Inflammatory macrophage treated with lipopolysaccharide for 4 hours (primary cell): ENCODE measurements at regions not wholly inside any gene's neighbourhood (a gene's known extent, or its start where the extent isn't known, plus 50 kb on each side); places are given as distances from the start of the nearest gene placed in this dataset.

ENCODE experiments used
- DNase-seq: peaks from one replicate; pipeline ENCODE4 v3.0.0-alpha.2; 2020

DNA sequence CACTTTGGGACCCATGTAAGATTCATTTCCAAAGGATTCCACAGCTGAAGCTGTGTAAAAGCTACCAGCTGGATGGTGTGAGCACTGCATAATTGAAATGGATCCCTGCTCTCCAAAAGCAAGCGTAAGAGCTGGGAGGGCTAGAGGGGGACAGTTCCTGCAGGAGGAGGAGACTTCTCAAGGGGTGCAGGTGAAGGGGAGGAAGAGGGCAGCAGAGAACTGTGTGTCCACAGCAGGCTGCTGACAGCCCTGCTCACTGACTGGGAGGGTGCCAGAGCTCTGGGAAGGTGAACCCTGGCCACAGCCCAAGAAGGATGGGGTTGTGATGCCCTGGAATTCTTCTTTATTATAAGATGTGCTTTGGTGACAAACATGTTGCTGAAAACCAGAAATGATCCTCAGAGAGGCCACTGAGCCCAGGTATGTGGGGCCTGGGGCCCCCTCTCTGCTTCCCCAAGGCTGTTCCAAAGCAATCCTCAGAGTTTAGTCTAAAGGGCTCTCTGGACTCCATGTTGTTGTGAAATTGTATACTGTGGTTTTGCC is 112.8 kb upstream of the SLC25A48 start:
- no peak for DNase-seq

DNA sequence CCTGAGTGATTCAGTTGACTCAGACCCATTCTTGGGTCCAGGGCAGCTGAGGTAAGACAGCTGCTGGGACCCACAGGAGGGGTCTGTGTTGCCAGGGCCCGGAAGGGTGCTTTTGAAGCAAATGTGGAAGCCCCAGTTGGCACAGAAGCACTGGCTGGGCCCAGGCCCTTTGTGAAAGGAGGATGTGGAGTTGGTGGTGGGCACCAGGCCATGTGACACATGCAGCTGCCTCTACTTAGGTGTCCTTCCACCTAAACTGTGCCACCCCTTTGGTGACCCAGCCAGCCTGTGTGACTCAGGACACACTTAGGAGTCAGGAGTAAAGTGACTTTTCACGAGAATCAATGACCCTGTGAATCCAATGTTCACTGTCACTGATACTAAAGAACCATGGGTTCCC is 114.3 kb upstream of the SLC25A48 start:
- no peak for DNase-seq

DNA sequence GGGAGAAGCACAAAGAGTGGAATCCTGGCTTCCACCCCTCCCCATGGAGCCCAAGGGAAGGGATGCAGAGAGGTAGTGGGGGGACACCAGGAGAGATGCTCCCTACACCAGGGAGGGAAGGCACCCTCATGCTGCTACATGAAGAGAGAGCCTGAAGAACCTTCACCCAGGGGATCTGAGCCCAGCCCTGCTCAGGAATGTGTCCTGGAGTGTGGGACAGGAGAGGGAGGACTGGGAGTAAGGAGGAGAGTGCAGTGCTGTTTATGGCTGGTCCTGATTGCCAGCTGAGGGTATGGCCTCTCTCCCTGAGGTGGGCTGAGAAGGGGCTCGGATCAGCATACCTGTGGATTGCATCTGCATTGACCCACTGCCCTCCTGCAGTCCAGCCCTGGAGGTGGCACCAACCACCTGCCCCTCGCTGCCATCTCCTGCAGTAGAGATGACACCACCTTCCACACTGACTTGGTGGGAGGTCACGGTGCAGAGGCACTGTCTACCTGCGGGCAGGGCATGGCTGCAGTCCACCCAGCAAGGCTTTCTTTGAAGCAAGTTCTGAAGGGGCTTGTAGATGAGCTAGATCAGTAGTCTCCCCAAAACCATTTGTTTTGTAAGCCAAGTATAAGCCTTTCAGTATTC is 114.9 kb upstream of the SLC25A48 start:
- DNase-seq = no peak

DNA sequence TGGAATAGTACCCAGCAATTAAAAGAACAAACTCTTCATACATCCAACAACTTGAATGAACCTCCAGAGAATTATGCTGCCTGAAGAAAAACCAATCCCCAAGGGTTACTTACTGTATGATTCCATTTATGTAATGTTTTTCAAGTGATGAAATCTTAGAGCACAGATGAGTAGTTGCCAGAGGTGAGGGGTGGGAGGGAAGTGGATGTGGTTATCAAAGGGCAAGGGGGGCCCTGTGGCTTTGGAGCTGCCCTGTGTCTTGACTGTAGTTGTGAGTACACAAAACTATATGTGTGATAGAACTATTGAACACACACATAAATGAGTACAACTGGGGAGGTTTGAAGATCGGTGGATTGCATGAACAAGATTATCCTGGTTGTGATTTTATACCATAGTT is 115.8 kb upstream of the SLC25A48 start:
- DNase-seq = no peak

DNA sequence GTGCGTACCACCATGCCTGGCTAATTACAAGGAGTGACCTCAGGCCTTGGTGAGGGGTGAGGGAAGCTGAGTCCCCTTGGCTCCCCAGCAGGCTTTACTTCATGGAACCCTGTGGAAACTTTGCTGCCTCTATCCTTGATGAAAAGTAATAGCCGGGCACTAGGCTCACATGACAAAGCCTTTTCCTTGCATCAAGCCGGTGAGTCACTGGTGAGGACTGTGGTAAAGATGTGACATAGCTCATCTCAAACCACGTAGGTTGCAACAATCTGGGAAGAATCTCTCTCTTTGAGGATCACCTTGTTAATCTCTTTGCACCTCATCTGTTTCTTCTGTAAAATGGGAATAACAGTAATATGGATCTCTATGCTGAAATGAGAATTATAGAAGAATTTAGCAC is 116.3 kb upstream of the SLC25A48 start:
- peak; percentile 35 for DNase-seq

DNA sequence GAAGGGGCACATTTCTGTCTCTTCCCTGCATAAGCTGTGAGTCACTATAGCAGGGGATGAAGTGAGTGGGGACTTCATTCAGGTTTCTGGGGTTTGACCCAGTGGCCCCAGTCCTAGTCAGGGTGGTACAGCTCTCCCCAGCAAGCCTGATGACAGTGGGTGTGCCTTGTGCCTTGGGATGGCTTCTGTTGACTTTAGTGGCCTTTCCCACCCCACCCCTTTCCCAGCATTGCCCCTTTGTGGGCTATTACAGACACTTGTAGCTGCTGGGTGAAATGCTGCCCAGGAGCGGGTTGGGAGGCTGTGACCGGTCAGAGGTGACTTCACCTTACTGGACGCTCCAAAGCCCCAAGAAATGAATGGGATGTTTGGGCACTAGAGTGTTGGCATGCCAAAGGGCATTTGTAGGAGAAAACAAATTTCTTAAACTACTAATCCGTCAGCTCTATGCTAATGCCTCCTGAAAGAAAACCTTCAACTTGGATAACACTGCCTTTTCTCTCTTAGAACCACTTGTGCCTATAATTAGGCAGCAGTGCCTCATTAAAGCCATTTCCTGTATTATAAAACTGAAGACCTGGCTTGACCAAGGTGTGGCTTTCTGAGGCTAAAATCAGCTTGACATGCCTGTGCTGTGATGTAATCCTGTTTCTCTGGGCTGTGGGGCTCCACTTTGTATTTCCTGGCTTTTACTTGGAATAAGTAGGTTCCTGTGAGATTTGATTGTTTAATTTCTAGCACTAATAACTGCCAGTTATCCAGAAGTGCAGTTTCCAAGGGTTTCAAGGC is 119.0 kb upstream of the SLC25A48 start:
- DNase-seq = no peak

DNA sequence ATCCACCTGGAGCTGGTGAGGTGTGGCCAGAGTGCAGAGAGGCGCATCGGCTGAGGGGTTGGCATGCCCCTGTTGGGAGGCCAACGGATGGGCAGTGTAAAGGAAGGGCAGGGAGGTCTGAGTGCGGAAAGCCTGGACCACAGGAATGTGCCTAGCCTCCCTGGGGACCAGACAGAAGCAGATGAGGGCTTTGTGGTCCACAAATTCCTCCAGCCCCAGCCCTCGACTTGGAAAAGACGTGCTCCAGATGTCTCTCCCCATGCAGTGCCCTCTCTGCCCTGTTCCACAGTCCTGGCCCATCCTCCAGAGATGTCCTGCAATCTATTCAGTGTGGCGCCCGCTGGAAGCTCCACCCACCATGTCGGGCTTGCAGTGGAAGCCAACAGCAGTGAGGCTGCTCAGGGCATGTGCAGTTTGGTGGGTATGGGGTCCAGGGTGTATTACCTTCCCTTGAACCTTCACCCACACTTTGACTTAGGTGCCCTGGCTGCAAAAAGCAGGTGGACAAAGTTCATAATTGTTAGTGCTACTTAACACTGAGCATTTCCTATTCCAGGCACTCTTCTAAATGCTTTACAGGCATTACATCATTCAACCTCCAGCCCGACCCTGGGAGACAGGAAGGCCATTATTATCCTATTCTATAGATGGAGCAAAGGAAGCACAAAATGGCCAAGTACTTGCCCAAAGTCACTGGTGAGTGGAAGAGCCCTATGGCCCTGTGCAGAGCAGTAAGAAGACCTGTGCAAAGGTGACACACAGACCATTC is 120.2 kb upstream of the SLC25A48 start:
- no peak for DNase-seq

DNA sequence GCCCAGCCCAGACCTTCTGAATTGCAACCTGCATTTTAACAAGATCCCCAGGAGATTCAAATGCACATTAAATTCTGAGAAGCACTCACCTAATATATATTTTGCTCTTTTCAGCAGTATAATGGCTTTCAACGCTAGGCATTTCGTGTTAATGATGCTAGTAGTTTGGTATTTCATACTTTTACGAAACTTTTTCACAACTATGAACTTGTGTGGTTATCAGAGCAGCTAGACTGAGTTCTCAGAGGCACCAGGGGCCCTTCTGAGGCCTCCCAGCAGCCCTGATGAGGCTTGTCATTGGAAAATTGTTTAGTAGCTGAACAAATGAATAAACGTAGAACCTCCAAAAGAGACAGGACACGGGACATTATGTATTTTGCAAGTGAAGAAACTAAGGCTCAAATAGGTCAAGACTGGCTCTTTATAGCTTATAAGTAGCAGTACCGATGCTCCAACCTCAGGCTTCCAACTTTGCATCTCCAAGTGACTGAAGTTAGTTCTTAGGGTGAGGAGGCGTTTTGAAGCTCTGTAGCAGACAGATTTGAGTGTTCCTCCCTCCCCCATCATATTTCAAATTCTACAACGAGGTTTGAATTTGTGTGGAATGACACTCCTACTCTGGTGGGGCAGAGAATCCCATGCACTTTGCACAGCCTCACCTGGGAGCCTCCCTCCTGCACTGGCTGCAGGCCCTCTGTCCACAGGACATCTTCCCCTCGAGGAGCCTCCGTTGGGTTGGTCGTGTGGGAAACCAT is 121.1 kb upstream of the SLC25A48 start:
- DNase-seq = no peak

DNA sequence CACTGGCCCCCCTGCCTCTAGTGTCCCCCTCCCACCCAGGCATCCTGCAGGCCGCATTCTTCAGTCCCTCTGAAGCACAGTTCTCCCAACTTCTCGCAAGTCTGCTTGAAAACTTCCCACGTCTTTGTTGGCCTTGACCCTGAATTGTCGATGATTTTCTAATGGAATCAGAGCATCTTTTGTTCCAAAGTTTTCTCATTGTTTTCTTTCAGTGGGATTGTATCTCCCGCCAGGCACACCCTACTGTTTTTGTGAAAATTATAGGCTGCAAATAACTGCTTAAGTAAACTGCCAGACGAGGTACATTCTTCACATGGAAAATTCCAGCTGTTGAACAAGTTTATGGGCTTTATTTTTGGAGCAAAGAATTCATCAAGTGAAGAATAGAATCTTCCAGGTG is 122.6 kb upstream of the SLC25A48 start:
- no peak for DNase-seq

DNA sequence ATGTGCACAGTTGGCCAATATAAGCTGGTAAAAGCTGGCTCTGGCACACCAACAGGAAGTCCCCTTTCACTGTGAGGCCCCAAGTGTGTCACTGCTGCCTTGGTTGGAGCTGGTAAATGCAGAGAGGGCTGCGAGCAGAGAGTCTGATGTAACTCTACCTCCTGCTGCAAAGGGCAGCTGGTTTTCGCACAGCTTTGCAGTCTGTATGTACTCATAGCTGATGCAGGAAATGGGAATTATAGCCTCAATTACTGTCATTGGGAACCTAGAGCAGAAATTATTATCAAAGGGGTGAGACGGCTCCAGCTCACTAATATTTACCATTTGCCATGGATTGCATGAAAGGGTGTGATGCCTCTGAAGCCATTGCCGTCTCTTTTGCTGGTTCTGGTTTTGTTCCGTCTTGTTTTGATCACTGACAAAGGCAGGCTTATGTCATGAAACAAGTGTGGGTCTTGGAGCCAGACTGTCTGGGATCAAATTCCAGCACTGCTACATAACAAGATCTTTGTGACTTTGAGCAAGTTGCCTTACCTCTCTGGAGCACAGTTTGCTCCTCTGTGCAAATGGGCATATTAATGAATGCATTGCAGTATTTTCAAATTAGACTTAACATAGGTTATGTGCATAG is 124.3 kb upstream of the SLC25A48 start:
- no peak for DNase-seq

DNA sequence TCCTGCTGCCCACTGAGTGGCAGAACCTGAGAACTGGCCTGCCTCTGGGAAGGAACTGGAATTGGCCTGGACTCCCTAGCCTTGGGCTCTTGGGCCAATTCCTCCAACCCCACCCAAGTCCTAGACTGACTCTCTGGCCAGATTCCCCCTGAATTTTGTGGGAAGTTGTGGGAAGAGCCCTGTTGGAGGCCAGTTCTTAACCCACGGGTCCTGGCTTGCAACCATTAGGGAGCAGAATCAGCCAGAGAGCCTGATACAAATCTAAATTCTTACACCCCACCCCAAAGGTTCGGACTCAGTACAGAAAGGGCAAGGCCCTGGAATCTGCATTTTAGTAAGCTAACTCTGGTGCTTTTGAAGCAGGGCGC is 125.3 kb upstream of the SLC25A48 start:
- no peak for DNase-seq

DNA sequence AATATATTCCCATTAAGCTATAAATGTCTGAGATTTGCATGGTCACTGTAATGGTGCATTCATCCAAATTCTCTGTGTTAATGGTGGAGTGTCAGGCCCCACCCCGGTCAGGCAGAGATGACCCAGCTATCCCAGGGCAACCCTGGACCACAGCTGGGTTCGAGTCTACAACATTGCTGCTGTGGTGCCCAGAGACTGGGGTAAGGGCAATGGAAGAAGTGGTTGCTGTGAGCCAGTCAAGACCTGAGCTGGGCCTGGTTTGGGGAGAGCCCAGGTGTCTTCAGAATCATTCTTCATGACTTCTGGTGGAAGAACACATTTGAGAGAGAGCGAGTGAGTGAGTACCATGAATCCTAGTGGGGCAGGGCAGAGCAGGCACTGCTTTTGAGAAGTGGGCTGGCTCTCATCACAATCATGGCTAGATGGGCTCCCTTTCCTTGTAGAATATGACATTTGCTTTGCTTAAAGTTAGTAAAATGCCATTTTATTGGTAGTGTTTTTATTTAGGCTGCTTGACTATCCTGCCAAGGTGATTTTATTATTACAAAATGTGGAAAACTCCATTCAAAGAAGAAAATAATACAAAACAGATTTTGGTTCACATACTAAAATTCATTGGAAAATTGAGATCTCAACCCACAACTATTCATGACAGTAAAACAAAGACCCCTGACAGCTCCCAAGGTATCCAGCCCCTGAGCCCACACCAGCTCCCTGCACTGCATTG is 125.8 kb upstream of the SLC25A48 start:
- DNase-seq = no peak

DNA sequence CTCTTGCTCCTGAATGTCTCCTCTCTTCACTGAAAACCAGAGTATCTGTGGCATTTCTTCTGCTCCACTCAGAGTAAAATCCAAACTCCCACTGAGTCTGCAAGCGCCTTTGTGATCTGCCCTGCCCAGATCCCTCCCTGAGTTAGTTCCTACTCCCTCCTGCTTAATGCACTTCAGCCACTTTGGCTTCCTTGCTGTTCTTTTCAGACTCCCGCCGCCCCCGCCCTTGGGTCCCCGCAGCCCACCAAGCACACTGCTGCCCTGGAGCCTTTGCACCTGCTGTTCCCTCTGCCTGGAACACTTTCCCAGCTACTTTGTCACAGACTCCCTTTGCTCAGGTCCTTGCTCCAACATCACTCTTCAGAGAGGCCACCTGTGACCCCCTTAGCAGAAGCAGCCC is 127.2 kb upstream of the SLC25A48 start:
- DNase-seq = no peak

DNA sequence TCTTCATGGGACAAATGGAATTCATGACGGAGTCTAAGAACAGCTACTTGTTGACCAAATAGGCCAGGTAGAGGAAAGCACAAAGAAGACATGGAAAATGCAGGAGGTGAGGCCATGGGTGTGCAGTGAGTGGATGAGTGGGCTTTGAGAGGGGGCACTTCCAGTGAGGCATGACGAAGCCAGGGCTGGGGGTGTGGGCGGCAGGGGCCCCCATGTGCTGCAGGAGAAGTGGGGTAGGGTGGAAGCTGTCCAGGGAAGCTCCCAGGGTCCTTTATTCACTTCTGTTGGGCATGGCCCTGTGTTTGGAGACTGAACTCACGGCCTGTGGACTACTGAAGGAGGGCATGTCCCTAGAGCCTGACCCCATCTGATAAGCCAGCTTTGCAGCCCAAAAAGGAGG is 127.6 kb upstream of the SLC25A48 start:
- no peak for DNase-seq

DNA sequence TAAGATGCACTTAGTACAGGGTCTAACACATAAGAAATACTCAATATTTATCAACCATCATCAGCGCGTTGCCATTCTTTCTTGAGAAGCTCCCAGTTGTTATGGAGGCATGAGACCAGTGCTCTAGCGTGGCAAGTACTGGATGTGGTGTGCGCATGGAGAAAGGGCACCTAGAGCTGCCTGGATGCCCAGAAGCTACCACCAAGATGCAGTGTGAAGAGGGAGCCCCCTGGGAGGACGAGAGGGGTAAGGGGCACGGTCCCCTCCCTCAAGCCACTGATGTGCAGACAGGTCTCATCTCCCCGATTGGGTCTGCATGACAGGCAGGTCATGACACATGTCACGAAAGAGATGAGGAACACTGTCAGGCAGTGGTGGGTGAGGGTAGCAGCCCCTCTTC is 127.7 kb upstream of the CXCL14 start:
- DNase-seq = no peak

DNA sequence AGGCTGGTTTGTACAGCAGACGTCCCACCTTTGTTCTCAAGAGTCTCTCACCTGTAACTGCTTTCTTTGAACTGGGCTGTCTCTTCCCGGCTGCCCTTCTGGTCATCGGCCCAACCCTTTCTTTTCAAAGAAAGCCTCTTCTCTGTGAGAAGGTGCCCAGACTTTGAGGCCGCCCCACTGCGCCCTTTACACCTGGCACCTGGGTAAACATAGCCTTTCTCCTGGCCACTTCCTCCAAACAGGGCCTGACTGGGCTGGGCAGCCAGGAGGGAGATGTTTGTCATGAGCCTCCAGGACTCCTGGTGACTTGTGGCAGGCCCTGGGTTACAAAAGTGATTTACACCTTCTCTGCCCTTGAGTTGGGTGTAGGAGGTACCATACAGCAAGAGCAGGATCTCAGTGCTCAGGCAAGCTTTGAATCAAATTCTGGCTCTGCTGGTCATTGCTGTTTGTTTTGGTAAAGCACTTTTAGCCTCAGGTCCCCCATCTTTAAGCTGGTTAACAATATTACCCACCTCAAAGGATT is 127.2 kb upstream of the CXCL14 start:
- no peak for DNase-seq

DNA sequence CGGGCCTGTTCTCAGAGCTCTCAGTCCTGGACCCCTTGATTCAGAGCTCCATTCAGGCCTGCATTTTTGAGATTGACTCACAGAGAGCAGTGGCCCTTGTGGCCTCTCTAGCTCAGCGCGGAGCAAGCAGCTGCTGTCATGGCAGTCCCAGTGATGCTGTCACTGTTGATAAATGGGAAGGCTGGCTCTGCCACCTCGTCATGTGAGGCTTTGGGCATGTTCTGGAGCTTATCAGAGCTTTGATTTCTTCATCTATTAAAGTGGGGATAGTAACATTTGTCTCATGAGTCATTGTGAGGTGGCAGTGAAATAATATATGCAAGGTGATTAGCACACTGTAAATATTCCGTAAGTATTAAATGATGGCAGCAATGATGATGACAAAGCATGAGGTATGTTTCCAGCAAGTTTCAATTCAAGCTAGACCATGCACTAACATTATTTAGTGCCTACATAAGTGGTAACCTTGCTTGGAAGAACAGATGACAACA is 126.4 kb upstream of the CXCL14 start:
- DNase-seq = no peak

DNA sequence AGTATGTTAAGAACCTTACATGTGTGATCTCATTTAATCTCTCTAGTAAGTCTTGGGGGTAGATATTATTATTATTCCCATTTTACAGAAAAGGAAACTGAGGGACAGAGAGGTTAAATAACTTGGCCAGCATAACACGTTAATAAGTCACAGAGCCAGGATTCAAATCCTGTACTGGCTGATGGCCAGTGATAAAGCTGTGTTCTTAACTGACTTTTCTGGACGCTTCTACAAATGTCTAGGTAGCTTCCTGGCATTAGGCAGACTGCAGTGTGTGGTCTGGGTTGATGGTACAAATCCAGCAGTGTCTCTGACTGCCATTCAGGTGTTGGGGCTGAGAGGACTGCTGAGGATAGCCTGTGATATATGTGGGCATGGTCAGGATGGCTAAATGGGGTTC is 125.8 kb upstream of the CXCL14 start:
- no peak for DNase-seq

DNA sequence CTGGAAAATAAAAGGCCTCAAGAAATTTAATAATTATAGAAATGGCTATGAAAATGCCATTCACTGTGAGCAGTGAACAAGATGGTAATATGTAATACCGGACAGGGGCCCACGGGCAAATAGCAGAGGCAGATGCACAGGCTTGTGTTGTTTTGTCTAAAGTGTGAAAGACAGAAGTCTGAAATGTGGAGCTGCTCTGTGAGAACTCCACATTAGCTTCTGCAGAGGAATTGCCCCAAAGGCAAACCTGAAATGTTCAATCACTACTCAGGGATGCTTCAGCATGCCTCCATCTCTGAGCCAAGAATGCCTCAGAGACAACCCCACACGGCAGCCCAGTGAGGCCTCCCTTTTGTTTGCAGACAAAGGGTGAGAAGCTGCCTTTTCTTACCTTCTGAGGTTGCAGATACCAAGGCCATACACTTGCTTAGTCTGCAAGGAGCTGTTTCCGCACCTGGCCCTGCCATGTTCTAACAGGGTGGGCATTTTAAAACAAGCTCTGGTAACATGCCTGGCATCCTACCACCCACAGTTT is 124.3 kb upstream of the CXCL14 start:
- DNase-seq = no peak

DNA sequence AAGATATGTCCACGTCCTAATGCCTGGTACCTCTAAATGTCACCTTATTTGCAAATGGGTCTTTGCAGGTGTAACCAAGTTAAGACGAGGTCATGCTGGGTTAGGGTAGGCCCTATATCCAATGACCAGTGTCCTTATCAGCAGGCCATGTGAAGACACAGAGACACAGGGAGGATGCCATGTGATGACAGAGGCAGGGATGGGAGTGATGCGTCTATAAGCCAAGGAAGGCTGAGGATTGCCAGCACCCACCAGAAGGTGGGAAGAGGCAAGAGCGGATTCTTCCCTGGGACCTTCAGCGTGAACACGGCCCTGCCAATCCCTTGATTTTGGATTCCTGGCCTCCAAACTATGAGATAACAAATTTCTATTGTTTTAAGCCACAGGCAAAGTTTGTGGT is 123.4 kb upstream of the CXCL14 start:
- DNase-seq = no peak

DNA sequence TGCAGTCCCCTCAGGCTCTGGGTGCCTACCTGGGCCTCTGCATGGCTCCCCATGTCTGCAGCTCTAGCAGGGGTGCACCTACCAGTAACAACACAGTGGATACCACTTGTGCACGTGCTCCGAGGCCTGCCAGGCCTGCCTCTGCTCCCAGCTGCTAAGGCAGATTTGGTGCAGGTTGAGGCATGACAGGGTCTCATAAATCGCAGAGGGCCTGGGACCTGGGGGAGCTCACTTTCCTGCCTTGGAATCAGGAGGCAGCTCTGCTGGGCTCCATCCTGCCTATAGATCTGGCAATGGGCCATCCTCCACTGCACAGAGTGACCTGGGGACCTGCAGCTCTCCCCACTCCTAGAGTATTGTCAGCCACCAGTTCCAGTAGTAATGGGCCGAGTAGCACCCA is 121.9 kb upstream of the CXCL14 start:
- no peak for DNase-seq
